Activated naive CD4-positive, alpha-beta T cell treated with anti-CD3 and anti-CD28 coated beads for 36 hours (primary cell): ENCODE measurements at regions not wholly inside any gene's neighbourhood (a gene's known extent, or its start where the extent isn't known, plus 50 kb on each side); places are given as distances from the start of the nearest gene placed in this dataset.

Source experiments
- CTCF ChIA-PET: fragments of 350-600 bp; sonication (Branson Sonifier 250); formaldehyde crosslinking; loops from one replicate; lab custom pipeline; 2021; ENCODE audit warnings: antibody characterized with exemption; lab: Charles Lee
- DNase-seq: peaks from one replicate; pipeline ENCODE4 v3.0.0-alpha.2; 2020
- H3K27ac Mint-ChIP-seq: one replicate; pipeline ENCODE4 v1.8.0; 2021; ENCODE audit warnings: mild to moderate bottlenecking, mixed read lengths
- H3K27me3 Mint-ChIP-seq: one replicate; pipeline ENCODE4 v1.8.0; 2021; ENCODE audit warnings: low read depth, mixed read lengths
- H3K36me3 Mint-ChIP-seq: one replicate; pipeline ENCODE4 v1.8.0; 2021; ENCODE audit warnings: low read depth, mixed read lengths
- H3K4me1 Mint-ChIP-seq: one replicate; pipeline ENCODE4 v1.8.0; 2021; ENCODE audit warnings: low read depth, mixed read lengths
- H3K4me3 Mint-ChIP-seq: one replicate; pipeline ENCODE4 v1.8.0; 2021; ENCODE audit warnings: mild to moderate bottlenecking, moderate library complexity, mixed read lengths
- H3K9me3 Mint-ChIP-seq: one replicate; pipeline ENCODE4 v1.8.0; 2021; ENCODE audit warnings: mixed read lengths
- intact Hi-C: fragments of 100-400 bp; cut with micrococcal nuclease; formaldehyde crosslinking; loops from one replicate; pipeline ENCODE4 v1.15.1; 2023

DNA sequence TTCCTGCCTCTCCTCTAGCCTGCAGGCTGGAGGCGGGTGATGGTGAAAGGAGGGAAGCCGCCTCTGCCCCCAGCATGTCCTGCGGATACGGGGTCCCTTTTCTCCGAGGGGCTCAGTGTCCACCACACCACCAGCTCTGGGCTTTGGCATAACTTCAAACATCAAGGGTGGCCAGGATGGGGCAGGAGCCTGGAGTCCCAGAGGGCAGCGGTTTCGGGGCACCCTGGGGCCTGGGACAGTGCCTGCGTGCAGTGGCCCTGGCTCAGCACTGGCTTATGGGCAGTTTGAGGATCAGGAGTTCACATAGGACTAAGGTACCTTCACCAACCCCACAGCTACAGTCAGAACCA, 85.5 kb upstream of the GPC1 start:
- no peak overlapping the region for H3K4me3 Mint-ChIP-seq
- no peak for DNase-seq
- H3K36me3 Mint-ChIP-seq, result no peaks in the 10 kb centered on the region
- H3K9me3 Mint-ChIP-seq, result peaks cover 7% of the 10 kb centered on the region
- no peak overlapping the region for H3K27ac Mint-ChIP-seq
- intact Hi-C loops, result no loop called here
- peaks cover 8% of the 10 kb centered on the region for H3K27me3 Mint-ChIP-seq
- H3K4me1 Mint-ChIP-seq, result no peaks in the 10 kb centered on the region
- CTCF ChIA-PET, result interaction anchor here (0.7 kb wide), 1 partner anchor 53 kb away, joined by 3 read pairs; no protein-coding TSS in a partner anchor

DNA sequence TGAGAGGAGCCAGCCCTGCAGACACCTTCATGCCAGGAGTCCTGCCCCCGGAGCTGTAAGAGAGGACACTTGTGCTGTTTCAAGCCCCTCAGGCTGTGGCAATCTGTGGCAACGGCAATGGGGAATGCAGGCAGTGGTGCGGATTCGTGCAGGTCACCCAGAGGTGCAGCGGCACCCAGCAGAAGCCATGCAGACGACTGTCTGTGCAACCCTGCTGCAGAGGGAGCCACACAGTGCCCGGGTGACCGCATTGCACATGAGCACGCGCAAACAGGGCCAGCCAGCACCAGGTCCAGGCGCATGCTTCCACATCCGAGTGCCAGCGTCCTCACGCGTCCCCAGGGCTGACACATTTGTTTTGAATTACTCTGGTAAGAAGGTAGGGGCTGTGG, 84.8 kb upstream of the GPC1 start:
- Mint-ChIP-seq H3K27ac (no peak overlapping the region), H3K4me3 (no peak overlapping the region), H3K9me3 (peaks cover under 1% of the 10 kb centered on the region), H3K4me1 (no peaks in the 10 kb centered on the region), H3K27me3 (peaks cover 8% of the 10 kb centered on the region), H3K36me3 (no peaks in the 10 kb centered on the region)
- CTCF ChIA-PET, result no interaction called here
- intact Hi-C loops, result no loop called here
- DNase-seq, result no peak

DNA sequence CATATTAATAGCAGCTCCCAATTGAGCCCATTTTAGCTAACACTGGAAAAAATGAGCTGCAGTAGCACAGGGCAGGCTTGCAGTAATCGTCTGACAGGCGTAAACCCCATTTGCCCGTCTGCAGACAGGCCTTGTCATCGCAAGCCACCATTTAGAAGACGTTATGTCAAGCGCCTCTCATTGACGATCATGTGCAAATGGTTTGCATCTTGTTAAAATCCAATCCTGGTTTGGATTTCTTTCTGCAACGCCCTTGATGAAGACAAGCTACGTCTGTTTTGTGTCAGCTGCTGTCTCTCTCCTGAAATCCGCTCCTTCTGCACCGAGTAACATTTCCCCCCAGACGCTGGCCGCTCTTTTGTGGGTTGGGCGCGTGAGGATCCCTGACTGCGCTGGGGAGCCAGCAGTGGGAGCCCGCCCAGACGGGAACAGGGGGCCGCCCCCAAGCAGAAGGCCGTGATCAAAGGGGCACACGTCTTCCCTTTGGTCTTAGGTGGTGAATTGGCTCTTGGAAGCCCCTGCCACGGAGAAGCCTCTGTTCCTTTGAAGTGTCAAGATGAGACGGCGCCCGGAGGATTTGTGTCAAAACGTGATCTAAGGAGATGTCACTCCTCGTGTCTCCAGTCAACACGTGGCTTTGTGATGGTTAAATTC, 84.2 kb upstream of the GPC1 start:
- CTCF ChIA-PET, result no interaction called here

DNA sequence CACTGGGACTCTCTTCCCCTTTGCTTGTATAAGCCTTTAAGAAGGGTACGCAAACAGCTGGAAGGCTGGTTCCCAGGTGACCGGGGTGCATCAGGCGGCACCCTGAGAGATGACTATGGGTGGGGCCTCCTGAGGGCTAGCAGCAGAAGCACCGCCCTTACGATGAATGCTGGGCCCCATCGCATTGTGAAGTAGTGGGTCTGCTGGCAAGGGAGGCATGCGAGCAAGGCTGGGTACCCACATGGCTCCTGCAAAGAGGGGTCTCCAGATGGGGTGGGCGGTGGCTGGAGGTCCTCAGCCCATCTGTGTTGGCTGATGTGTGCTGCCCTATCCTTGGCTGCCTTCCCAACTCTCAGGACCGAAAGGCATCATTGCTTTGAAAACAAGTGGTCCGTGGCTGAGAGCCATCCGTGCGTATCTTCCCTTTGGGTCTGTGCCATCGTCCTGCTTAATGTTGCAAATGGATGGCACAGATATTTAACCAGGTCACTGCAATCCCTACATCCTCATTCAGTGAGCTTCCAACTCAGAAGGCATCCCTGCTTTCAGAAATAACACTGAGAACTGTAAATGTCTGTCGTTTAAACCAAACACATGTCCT, 83.5 kb upstream of the GPC1 start:
- CTCF ChIA-PET, result no interaction called here
- Mint-ChIP-seq H3K4me1 (no peaks in the 10 kb centered on the region), H3K4me3 (no peak overlapping the region), H3K36me3 (no peaks in the 10 kb centered on the region), H3K9me3 (no peaks in the 10 kb centered on the region), H3K27me3 (peaks cover 10% of the 10 kb centered on the region), H3K27ac (no peak overlapping the region)
- intact Hi-C loops, result no loop called here
- no peak for DNase-seq

More for the DNA sequence above, 84.2 kb upstream of the GPC1 start:
- no peak for DNase-seq
- no peaks in the 10 kb centered on the region for H3K9me3 Mint-ChIP-seq
- peaks cover 8% of the 10 kb centered on the region for H3K27me3 Mint-ChIP-seq
- H3K4me3 Mint-ChIP-seq, result no peak overlapping the region
- H3K36me3 Mint-ChIP-seq, result no peaks in the 10 kb centered on the region
- H3K4me1 Mint-ChIP-seq, result no peaks in the 10 kb centered on the region
- H3K27ac Mint-ChIP-seq, result no peak overlapping the region
- intact Hi-C loops, result no loop called here

DNA sequence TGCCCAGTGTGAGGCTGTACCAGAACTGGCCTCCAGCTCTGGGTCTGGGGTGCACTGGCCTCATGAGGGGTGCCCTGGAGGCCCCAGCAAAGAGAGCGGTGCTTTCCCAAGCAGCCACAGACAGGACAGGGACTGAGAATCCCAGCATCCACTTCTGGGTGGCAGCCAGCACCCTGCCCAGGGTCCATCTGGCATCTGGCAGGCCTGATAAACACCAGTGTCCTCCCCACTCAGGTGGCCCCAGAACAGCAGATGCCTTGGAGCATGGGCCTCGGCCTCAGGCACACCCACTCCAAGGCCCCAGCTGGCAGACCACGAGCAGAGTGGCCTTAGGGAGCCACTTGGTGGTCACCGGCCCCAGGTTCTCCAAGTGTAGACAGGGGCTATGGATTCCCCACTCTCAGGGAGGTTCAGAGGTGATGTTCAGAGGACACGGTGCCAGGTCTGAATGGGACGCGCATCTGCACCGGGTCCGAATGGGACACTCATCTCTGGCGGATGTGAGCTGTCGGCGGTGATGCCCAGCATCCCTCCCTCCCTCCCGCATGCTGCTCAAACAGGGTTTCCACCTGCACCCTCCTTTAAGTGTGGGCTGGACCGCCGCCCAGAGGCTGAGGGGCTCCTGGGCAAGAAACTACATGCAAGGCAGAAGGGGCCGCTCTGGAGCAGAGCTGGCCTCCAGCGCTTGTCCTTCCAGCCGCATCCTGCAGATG, 82.2 kb upstream of the GPC1 start:
- CTCF ChIA-PET, result no interaction called here
- Mint-ChIP-seq H3K4me3 (no peak overlapping the region), H3K36me3 (no peaks in the 10 kb centered on the region), H3K27ac (no peak overlapping the region), H3K4me1 (no peaks in the 10 kb centered on the region), H3K27me3 (peaks cover 10% of the 10 kb centered on the region), H3K9me3 (no peaks in the 10 kb centered on the region)
- no peak for DNase-seq
- intact Hi-C loops, result no loop called here

DNA sequence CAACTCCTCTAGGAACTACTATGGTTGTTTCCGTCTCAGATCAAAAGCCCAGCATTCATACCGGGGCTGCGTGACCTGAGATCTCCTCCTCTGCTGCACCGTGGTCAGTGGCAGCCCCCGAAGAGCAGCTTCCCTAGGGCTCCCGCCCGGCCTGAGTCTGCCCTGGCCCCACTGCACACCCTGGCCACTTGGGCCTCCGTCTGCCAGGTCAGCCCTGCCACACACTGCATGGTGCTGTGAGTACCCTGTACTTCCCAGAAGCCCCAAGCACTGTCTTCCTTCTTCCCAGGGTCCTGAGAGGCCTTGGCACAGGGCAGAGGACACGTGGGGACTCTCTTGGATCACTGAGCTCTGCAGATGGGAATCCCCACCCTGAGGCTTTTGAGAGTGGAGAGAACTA, 81.5 kb upstream of the GPC1 start:
- H3K9me3 Mint-ChIP-seq, result no peaks in the 10 kb centered on the region
- no peak overlapping the region for H3K27ac Mint-ChIP-seq
- H3K27me3 Mint-ChIP-seq, result peaks cover 10% of the 10 kb centered on the region
- no peaks in the 10 kb centered on the region for H3K4me1 Mint-ChIP-seq
- H3K4me3 Mint-ChIP-seq, result no peak overlapping the region
- H3K36me3 Mint-ChIP-seq, result no peaks in the 10 kb centered on the region
- intact Hi-C loops, result no loop called here
- no peak for DNase-seq
- CTCF ChIA-PET, result no interaction called here

DNA sequence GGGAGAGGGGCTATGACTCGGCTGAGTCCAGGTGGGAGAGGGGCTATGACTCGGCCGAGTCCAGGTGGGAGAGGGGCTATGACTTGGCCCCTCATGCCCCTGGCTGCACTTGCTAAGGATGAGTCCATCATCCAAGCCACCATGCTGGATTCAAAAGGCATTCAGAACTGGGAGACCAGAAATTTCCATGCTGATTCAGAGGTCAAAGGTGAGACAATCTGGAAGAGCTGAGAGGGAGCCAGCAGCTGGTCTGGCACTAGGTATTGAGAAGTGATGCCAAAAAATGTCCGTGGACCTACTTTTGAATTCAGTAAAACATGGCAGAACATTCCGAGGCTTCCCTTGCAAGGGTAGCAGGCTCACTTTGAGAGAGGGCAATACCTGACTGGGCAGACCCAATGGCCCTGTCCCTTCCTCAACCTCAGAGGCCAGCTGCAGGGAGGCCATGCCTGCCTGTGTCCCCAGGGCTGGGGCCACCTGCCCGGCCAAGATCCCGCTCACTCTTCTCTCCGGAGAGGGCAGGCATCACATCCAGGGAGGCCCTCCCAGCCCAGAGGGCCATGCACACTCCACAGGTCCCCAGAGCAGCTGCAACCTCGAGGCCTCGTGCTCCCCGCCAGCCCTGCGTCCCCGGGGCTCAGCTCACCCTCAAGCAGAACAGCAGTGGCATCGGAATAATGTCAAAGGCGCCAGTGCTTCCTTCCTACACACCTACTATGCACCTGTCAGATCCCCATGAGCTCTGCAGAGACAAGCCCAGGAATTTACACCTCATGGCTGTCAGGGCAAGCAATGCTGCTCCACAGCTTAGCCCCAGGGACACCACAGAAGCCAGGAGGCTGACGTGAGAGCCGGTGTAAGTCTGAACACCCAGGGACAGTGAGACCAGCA, 80.2 kb upstream of the GPC1 start:
- Mint-ChIP-seq H3K36me3 (no peaks in the 10 kb centered on the region), H3K4me3 (no peak overlapping the region), H3K27me3 (peaks cover 10% of the 10 kb centered on the region), H3K9me3 (peaks cover 2% of the 10 kb centered on the region), H3K4me1 (no peaks in the 10 kb centered on the region), H3K27ac (no peak overlapping the region)
- intact Hi-C loops, result no loop called here
- DNase-seq, result no peak
- CTCF ChIA-PET, result no interaction called here

DNA sequence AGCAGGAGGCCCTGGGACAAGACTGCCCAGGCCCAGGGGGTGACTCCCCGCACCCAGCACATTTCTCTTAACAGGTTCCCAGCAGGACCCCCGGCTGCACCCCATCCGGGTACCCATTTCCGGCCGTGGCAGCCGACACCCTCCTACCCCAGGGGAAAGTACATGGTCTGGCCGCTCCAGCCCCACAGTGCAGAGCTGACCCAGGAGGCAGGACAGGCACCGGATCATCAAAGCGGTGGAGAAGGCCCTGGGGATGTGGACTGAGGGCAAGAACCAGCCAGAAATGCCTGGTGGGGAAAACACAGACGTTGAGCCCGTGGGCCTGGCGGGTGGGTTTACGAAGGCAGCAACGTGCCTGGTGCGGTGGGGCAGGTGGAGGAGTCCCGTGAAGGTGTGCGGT, 79.5 kb upstream of the GPC1 start:
- no peak overlapping the region for H3K4me3 Mint-ChIP-seq
- DNase-seq, result no peak
- H3K4me1 Mint-ChIP-seq, result no peaks in the 10 kb centered on the region
- H3K36me3 Mint-ChIP-seq, result no peaks in the 10 kb centered on the region
- H3K9me3 Mint-ChIP-seq, result peaks cover 8% of the 10 kb centered on the region
- intact Hi-C loops, result no loop called here
- peaks cover 2% of the 10 kb centered on the region for H3K27me3 Mint-ChIP-seq
- CTCF ChIA-PET, result no interaction called here
- H3K27ac Mint-ChIP-seq, result peak overlapping the region; percentile 56

DNA sequence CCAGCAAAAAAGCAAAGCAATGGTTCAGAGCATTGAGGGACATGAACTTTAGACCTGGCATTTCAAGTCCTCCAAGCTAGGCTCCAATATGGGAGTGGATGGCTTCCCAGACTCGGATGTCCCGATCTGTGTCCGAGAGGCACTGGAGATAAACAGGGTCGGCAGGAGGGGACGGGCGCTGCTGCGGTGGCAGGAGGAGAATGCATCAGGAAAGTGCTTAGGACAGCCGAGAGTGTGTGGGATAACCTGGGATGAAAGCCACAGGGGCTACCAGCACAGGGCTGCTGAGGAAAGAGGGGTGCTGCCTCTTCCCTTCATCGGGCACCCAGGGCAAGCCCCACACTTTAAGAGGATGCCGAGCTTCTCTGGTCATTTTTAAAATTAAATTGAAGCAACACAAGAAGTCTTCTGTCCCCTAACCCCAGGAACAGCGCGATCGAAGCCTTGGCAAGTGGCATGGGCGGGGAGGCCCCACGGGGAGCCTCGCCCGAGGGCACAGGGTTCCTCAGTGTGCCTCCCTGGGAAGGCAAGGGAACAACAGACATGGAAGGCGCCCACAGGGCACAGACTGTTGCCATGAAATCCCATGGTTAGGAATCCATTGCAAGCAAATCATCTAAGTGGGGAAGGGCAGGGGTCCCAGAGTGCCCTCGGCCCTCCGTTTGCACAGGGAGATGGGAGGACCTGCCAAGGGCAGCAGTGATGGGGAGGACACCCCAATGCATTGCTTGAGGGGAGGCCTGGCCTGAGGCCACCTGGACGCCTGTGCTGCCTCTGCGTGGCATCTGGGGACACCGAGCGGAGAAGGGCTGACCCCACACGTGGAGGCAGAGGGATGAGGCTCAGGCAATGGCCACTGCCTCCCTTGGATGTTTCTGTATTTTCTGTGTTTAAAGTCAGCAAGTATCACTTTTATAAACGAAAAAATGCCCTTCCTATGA, 78.5 kb upstream of the GPC1 start:
- no peak for DNase-seq
- intact Hi-C loops, result no loop called here
- no peaks in the 10 kb centered on the region for H3K4me1 Mint-ChIP-seq
- no peaks in the 10 kb centered on the region for H3K36me3 Mint-ChIP-seq
- peak overlapping the region; percentile 46 for H3K27ac Mint-ChIP-seq
- CTCF ChIA-PET, result interaction anchor here (0.5 kb wide), 1 partner anchor 57 kb away, joined by 3 read pairs; no protein-coding TSS in a partner anchor
- H3K9me3 Mint-ChIP-seq, result peaks cover 11% of the 10 kb centered on the region
- H3K27me3 Mint-ChIP-seq, result peaks cover 2% of the 10 kb centered on the region
- no peak overlapping the region for H3K4me3 Mint-ChIP-seq

DNA sequence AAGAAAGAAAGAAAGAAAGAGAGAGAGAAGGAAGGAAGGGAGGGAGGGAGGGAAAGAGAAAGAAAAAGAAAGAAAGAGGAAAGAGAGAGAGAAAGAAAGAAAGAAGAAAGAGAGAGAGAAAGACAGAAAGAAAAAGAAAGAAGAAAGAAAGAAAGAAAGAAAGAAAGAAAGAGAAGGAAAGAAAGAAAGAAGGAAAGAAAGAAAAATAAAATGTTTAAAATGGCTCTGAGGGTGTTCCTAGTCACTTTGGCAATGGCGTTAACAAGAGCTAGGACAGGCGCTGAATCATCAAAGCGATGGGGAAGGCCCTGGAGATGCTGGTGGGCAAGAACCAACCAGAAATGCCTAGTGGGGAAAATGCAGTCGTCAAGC, 77.8 kb upstream of the GPC1 start:
- H3K4me1 Mint-ChIP-seq, result no peaks in the 10 kb centered on the region
- H3K4me3 Mint-ChIP-seq, result no peak overlapping the region
- H3K9me3 Mint-ChIP-seq, result peaks cover 12% of the 10 kb centered on the region
- H3K27me3 Mint-ChIP-seq, result peaks cover 2% of the 10 kb centered on the region
- intact Hi-C loops, result no loop called here
- DNase-seq, result no peak
- H3K36me3 Mint-ChIP-seq, result no peaks in the 10 kb centered on the region
- CTCF ChIA-PET, result no interaction called here
- no peak overlapping the region for H3K27ac Mint-ChIP-seq

DNA sequence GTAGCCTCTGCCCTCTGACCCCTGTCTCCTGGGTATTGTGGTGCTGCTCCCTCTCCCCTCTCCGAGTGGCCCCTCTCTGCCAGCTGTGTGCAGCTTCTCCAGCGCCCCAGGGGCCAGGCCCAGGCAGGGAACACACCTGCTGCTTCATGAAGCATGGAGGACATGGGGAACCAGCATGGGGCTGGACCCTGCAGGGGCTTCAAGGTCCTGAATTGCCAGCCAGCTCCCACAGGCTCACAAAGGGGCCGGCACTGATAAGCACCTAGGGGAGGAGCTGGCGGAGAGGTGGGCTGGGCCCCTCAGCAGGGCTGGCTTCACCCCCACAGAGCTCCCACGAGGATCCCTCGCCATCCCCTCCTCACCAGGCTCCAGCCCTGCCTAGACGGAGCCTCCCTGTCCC, 77.4 kb upstream of the GPC1 start:
- H3K27ac Mint-ChIP-seq, result no peak overlapping the region
- H3K9me3 Mint-ChIP-seq, result peaks cover 12% of the 10 kb centered on the region
- H3K4me1 Mint-ChIP-seq, result no peaks in the 10 kb centered on the region
- intact Hi-C loops, result no loop called here
- H3K36me3 Mint-ChIP-seq, result no peaks in the 10 kb centered on the region
- DNase-seq, result no peak
- CTCF ChIA-PET, result no interaction called here
- H3K4me3 Mint-ChIP-seq, result no peak overlapping the region
- peaks cover 2% of the 10 kb centered on the region for H3K27me3 Mint-ChIP-seq
